ENCODE measurements at regions not wholly inside any gene's neighbourhood (a gene's known extent, or its start where the extent isn't known, plus 50 kb on each side); places are given as distances from the start of the nearest gene placed in this dataset.

- TF ChIP-seq POLR2AphosphoS5 (IDR thresholded peaks at IDR 0.05; ENCODE audit: low read depth, low read length), result no peak
- TF ChIP-seq, protein P1, sequence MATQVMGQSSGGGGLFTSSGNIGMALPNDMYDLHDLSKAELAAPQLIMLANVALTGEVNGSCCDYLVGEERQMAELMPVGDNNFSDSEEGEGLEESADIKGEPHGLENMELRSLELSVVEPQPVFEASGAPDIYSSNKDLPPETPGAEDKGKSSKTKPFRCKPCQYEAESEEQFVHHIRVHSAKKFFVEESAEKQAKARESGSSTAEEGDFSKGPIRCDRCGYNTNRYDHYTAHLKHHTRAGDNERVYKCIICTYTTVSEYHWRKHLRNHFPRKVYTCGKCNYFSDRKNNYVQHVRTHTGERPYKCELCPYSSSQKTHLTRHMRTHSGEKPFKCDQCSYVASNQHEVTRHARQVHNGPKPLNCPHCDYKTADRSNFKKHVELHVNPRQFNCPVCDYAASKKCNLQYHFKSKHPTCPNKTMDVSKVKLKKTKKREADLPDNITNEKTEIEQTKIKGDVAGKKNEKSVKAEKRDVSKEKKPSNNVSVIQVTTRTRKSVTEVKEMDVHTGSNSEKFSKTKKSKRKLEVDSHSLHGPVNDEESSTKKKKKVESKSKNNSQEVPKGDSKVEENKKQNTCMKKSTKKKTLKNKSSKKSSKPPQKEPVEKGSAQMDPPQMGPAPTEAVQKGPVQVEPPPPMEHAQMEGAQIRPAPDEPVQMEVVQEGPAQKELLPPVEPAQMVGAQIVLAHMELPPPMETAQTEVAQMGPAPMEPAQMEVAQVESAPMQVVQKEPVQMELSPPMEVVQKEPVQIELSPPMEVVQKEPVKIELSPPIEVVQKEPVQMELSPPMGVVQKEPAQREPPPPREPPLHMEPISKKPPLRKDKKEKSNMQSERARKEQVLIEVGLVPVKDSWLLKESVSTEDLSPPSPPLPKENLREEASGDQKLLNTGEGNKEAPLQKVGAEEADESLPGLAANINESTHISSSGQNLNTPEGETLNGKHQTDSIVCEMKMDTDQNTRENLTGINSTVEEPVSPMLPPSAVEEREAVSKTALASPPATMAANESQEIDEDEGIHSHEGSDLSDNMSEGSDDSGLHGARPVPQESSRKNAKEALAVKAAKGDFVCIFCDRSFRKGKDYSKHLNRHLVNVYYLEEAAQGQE (IDR thresholded peaks at IDR 0.05; ENCODE audit: insufficient read depth in 1 of 2, low read depth in 2 of 2, low read length in 2 of 2), result no peak
- no peak for TF ChIP-seq SIN3A (IDR thresholded peaks at IDR 0.05; ENCODE audit: borderline replicate concordance, insufficient read depth, low read length)
- no peak for TF ChIP-seq TAF1 (IDR thresholded peaks at IDR 0.05; ENCODE audit: borderline replicate concordance, insufficient read depth, low read length)
- no peak for TF ChIP-seq FOXP2 (optimal IDR thresholded peaks at IDR 0.05; ENCODE audit: borderline replicate concordance, extremely low read depth, extremely low read length, insufficient read depth)
Measured at GRCh38 chr10:43856299-43856698, 207.6 kb upstream of the ZNF32 start.
